IMR-90 (cell line): ENCODE measurements at regions not wholly inside any gene's neighbourhood (a gene's known extent, or its start where the extent isn't known, plus 50 kb on each side); places are given as distances from the start of the nearest gene placed in this dataset.

Source experiments
- CTCF ChIP-seq: conservative IDR thresholded peaks from 2 replicates; pipeline ENCODE4 v1.5.1; 2012; ENCODE audit warnings: mild to moderate bottlenecking, low read depth, low read length, improper control_type of control experiment
- POLR2A ChIP-seq: IDR thresholded peaks from 2 replicates; pipeline ENCODE4 v1.6.1; 2012; ENCODE audit warnings: mild to moderate bottlenecking, low read depth, low read length
- RAD21 ChIP-seq: IDR thresholded peaks from 2 replicates; pipeline ENCODE4 v1.6.1; 2012; ENCODE audit warnings: low read length, improper control_type of control experiment

- TF ChIP-seq POLR2A, result no peak
- TF ChIP-seq CTCF, result no peak
- TF ChIP-seq RAD21, result no peak
Measured at GRCh38 chr5:180424094-180424493, 70.1 kb upstream of the CNOT6 start.
